ENCODE measurements at regions not wholly inside any gene's neighbourhood (a gene's known extent, or its start where the extent isn't known, plus 50 kb on each side); places are given as distances from the start of the nearest gene placed in this dataset.

DNA sequence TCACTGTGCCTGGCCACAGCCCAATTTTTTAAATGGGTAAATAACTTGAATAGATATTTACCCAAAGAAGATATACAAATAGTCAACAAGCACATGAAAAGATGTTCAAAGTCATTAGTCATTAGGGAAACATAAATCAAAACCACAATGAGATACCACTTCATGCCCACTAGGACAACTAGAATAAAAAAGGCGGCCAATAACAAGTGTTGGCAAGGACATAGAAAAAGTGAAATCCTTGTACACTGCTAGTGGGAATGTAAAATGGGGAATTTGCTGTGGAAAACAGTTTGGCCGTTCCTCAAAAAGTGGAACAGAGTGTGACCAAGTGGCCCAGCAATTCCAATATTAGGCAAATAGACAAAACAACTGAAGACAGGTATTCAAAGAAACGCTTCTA is 270.1 kb downstream of the TFCP2L1 start:
- H3K4me3 ChIP-seq (ENCODE audit: low read length), result no peak overlapping the region
- H3K36me3 Mint-ChIP-seq (ENCODE audit: low read depth), result no peaks in the 10 kb centered on the region
- no peak overlapping the region for H3K27ac ChIP-seq (ENCODE audit: low read depth, low read length)
- no peaks in the 10 kb centered on the region for H3K36me3 ChIP-seq (ENCODE audit: control insufficient read depth, insufficient read depth, low read length)
- H3K9ac ChIP-seq (ENCODE audit: extremely low read depth, low read length, poor library complexity, severe bottlenecking), result no peak overlapping the region
- WGBS, 2 experiments (ENCODE audit: insufficient coverage in 1 of 2, insufficient read length in 1 of 2), result 91 to 94% methylated on average over 1 to 3 of the region's 3 CpGs
- H3K4me1 Mint-ChIP-seq, result no peaks in the 10 kb centered on the region
- H3K27me3 Mint-ChIP-seq (ENCODE audit: insufficient read depth), result peaks cover 54% of the 10 kb centered on the region
- no peak overlapping the region for H3K4me3 Mint-ChIP-seq
- no peaks in the 10 kb centered on the region for H3K9me3 ChIP-seq (ENCODE audit: control insufficient read depth, low read length)
- TF ChIP-seq, protein P1, sequence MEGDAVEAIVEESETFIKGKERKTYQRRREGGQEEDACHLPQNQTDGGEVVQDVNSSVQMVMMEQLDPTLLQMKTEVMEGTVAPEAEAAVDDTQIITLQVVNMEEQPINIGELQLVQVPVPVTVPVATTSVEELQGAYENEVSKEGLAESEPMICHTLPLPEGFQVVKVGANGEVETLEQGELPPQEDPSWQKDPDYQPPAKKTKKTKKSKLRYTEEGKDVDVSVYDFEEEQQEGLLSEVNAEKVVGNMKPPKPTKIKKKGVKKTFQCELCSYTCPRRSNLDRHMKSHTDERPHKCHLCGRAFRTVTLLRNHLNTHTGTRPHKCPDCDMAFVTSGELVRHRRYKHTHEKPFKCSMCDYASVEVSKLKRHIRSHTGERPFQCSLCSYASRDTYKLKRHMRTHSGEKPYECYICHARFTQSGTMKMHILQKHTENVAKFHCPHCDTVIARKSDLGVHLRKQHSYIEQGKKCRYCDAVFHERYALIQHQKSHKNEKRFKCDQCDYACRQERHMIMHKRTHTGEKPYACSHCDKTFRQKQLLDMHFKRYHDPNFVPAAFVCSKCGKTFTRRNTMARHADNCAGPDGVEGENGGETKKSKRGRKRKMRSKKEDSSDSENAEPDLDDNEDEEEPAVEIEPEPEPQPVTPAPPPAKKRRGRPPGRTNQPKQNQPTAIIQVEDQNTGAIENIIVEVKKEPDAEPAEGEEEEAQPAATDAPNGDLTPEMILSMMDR (conservative IDR thresholded peaks at IDR 0.05), result no peak
- no peaks in the 10 kb centered on the region for H3K4me1 ChIP-seq (ENCODE audit: control insufficient read depth, insufficient read depth, low read length)
- DNase-seq, result no peak
- peaks cover 3% of the 10 kb centered on the region for H3K9me3 Mint-ChIP-seq
- H3K27ac Mint-ChIP-seq, result no peak overlapping the region
- H3K27me3 ChIP-seq (ENCODE audit: control insufficient read depth, insufficient read depth, low read length, poor library complexity, severe bottlenecking), result peaks cover 26% of the 10 kb centered on the region

DNA sequence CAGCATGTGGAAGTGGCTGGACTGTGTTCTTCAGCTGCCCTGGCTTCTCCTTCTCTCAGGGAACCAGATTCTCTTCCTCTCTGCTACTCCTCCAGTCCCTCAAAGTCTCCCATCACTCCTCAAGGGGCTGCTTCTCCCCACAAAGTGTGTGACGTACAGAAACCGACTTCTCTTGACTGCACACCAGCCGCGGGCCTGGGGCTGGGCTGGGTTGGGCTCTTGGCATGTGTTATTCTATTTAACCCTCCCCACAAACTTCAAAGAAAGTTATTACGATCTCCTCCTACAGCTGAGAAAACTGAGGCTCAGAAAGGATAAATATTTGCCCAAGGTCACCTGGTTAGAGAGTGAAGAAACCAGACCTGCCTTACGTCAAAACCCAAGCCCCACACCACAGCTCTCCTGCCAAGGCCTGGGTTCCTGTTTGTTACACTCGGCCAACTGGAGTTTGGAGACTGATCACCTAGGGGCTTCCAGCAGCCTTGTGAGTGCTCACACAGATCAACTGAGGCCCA is 269.0 kb downstream of the TFCP2L1 start:
- H3K9ac ChIP-seq (ENCODE audit: extremely low read depth, low read length, poor library complexity, severe bottlenecking), result no peak overlapping the region
- Mint-ChIP-seq H3K9me3 (peaks cover 1% of the 10 kb centered on the region), H3K27me3 (ENCODE audit: insufficient read depth) (peaks cover 62% of the 10 kb centered on the region), H3K4me1 (no peaks in the 10 kb centered on the region), H3K27ac (no peak overlapping the region), H3K4me3 (no peak overlapping the region), H3K36me3 (ENCODE audit: low read depth) (no peaks in the 10 kb centered on the region)
- TF ChIP-seq, protein P1 (conservative IDR thresholded peaks at IDR 0.05), result no peak
- WGBS, 2 experiments (ENCODE audit: insufficient coverage in 1 of 2, insufficient read length in 1 of 2), result 90 to 98% methylated on average over 6 to 7 of the region's 7 CpGs
- no peak overlapping the region for H3K4me3 ChIP-seq (ENCODE audit: low read length)
- peaks cover 37% of the 10 kb centered on the region for H3K27me3 ChIP-seq (ENCODE audit: control insufficient read depth, insufficient read depth, low read length, poor library complexity, severe bottlenecking)
- H3K36me3 ChIP-seq (ENCODE audit: control insufficient read depth, insufficient read depth, low read length), result no peaks in the 10 kb centered on the region
- no peaks in the 10 kb centered on the region for H3K9me3 ChIP-seq (ENCODE audit: control insufficient read depth, low read length)
- no peak overlapping the region for H3K27ac ChIP-seq (ENCODE audit: low read depth, low read length)
- no peaks in the 10 kb centered on the region for H3K4me1 ChIP-seq (ENCODE audit: control insufficient read depth, insufficient read depth, low read length)
- peak; percentile 34 for DNase-seq

DNA sequence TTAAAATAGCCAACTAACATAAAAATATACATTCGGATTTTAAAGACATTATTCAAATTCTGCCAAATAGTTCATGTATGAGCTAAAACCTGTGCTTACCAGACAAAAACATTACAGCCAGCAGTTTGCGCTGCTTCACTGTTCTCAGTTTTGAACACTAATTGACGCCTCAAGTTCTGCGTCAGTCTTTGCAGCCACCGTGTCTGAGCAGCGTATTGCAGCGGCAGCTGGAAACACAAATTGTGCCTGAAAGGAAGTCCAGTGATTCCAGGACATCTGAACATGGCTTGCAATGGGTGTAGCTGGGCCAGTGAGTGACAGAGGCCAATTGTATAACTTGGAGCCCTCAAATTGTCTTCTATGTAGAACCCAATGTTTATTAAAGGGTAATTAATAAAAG is 267.6 kb downstream of the TFCP2L1 start:
- no peak overlapping the region for H3K9ac ChIP-seq (ENCODE audit: extremely low read depth, low read length, poor library complexity, severe bottlenecking)
- no peaks in the 10 kb centered on the region for H3K4me1 ChIP-seq (ENCODE audit: control insufficient read depth, insufficient read depth, low read length)
- Mint-ChIP-seq H3K4me1 (no peaks in the 10 kb centered on the region), H3K27me3 (ENCODE audit: insufficient read depth) (peaks cover 73% of the 10 kb centered on the region), H3K4me3 (no peak overlapping the region), H3K36me3 (ENCODE audit: low read depth) (no peaks in the 10 kb centered on the region), H3K9me3 (no peaks in the 10 kb centered on the region), H3K27ac (no peak overlapping the region)
- 77 to 90% methylated on average over 7 of the region's 7 CpGs for WGBS, 2 experiments (ENCODE audit: insufficient coverage in 1 of 2, insufficient read length in 1 of 2)
- H3K27ac ChIP-seq (ENCODE audit: low read depth, low read length), result no peak overlapping the region
- no peak for DNase-seq
- no peak overlapping the region for H3K4me3 ChIP-seq (ENCODE audit: low read length)
- H3K9me3 ChIP-seq (ENCODE audit: control insufficient read depth, low read length), result no peaks in the 10 kb centered on the region
- TF ChIP-seq, protein P1 (conservative IDR thresholded peaks at IDR 0.05), result no peak
- no peaks in the 10 kb centered on the region for H3K36me3 ChIP-seq (ENCODE audit: control insufficient read depth, insufficient read depth, low read length)
- H3K27me3 ChIP-seq (ENCODE audit: control insufficient read depth, insufficient read depth, low read length, poor library complexity, severe bottlenecking), result peaks cover 51% of the 10 kb centered on the region
